NCI-H82 treated with DMSO at 0.1 percent for 48 hours (cell line): ENCODE measurements at regions not wholly inside any gene's neighbourhood (a gene's known extent, or its start where the extent isn't known, plus 50 kb on each side); places are given as distances from the start of the nearest gene placed in this dataset.
"Not testable (repeated sequence)": the region's sequence is repeated elsewhere in the genome, so short reads cannot be mapped to it uniquely, and the experiment has no call there.

ENCODE experiments used
- DNase-seq: peaks from one replicate; lab custom pipeline; 2025; ENCODE audit not compliant: unreplicated experiment; lab: John Stamatoyannopoulos, UW

DNA sequence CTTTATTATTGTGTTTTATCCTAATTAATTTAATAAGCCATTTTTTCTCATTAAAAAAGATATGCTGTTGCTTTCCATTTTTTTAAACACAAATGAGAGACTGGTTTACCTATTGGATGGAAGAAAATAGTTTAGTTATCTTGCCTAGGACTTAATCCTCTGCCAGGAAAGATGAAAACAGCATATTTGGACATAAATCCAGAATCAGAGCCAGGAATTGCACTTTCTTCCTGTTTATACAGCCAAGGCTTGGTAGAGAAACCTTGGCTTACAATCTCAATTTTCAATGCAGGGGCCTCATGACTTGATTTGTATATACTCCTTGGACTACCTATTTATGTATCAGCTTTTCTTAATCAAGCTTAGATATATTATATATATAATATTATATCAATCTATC is 618.8 kb upstream of the SEMA3D start:
- DNase-seq, result no peak

- no peak for DNase-seq
These were observed 618.4 kb upstream of the SEMA3D start for GRCh38 chr7:85805249-85805648.

GRCh38 chr7:85802211-85802610 is 615.4 kb upstream of the SEMA3D start:
- DNase-seq, result no peak

- no peak for DNase-seq
These were observed 610.1 kb upstream of the SEMA3D start for GRCh38 chr7:85796956-85797355.

- not testable (repeated sequence) for DNase-seq
These were observed 604.2 kb upstream of the SEMA3D start for GRCh38 chr7:85791098-85791497.

GRCh38 chr7:85781606-85782005 is 594.8 kb upstream of the SEMA3D start:
- no peak for DNase-seq

DNA sequence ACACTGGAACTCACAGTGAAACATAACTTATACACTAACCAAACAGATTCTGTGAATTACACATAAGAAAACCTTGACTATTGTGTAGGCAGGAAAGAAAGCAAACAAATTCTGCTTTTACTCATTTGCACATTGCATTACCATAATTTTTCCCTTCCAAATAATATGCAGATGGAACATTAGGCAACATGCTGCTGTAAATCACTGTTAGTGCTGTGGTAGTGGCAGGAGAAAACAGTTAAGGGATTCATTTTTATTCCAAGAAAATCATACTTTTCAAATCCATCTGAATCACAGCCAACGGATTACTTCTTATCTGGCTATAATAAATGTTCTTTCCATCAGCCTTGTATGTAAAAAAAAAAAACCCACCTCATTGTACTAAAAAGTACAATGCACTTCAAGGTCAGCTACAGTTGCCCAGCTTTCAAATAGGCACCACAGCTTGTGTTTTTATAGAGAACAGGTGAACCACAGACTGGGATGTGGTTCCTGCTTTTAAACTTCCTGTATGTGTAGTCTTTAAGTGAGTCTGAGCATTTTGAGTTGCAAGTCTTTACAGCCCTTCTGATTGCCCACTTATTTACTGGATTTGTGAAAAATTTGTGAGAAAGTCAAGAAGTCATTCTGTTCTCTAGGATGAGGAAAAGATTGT is 590.0 kb upstream of the SEMA3D start:
- no peak for DNase-seq

GRCh38 chr7:85775431-85775830 is 588.6 kb upstream of the SEMA3D start:
- no peak for DNase-seq

- no peak for DNase-seq
These were observed 588.1 kb upstream of the SEMA3D start for GRCh38 chr7:85774986-85775385.

GRCh38 chr7:85773116-85773728 is 586.4 kb upstream of the SEMA3D start:
- DNase-seq, result no peak

DNA sequence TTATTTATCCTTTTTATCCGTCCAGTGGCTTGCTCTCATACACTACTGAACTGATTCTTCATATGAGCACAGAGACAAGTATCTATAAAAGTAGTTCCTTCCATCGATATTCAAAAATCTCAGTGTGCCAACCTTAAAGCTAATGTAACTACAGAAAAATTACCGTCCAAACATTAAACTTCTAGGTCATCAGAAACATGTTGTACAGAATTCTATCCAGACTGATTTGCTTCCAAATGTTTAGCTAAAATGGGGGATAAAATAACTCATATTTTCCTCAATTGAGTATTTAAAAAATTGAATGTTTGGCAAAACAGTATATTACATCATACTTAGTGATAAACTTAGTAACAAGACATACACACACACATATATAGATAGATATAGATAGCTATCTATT is 584.7 kb upstream of the SEMA3D start:
- DNase-seq, result no peak

DNA sequence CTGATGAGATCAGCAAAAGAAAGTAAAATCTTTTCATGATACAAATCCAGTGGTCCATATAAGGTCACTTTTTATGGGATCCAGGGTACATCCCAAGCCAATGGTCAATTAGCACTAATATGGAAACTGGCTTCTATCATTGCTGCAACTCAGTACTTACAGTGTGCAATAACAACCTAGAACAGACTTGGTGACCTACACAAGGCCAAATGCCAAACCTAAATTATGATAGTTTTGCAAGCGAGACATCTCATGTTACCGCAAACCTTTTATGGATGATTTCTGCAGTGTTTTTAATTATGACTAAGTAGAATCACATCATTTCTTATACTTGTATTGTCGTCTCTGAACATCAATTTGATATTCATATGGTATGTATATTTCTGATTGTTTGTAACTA is 583.5 kb upstream of the SEMA3D start:
- no peak for DNase-seq

DNA sequence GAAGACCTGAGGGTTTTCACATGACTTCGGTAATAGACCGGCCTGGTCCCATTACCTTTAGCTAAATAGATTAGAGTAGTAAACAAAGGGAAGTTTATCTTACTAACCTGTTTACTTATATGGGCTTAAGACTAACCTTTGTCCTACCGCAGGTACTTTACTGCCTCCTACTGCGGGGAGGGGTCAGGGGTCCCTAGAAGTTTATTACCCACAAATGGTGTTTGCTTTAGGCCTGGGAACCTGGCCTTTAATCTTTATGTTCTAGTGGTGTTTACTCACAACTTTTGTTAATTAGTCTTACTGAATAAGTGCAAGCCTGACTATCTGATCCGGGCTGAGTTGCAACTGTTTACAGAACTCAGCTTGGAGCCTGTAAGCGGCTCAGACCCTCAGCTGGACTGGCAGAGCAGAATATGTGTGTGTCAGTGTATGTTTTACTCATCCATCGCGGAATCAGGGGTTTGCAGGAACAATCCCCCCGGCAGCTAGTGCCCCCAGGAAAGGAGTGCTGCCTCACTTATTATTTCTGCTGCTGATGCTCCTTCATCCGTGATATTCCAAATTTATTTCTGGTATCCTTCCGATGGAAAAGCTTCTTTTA is 578.9 kb upstream of the SEMA3D start:
- DNase-seq, result no peak

DNA sequence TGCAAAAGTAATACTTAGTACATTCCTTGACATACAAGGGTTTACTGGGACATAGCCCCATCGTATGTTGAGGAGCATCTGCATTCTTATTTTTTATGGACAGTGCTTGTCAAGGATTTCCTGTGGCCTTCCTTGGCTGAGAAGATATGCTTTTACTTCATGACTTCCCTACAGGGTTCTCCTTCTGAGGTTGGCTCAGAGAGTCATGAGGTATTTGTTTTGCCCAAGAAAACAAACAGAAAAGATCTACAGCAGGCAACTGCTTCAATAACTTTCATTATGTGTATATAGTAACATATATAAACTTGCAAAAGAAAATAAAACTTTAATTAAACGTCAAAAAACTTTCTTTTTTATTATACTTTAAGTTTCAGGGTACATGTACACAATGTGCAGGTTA is 577.2 kb upstream of the SEMA3D start:
- DNase-seq, result no peak

GRCh38 chr7:85757348-85757747 is 570.5 kb upstream of the SEMA3D start:
- no peak for DNase-seq

DNA sequence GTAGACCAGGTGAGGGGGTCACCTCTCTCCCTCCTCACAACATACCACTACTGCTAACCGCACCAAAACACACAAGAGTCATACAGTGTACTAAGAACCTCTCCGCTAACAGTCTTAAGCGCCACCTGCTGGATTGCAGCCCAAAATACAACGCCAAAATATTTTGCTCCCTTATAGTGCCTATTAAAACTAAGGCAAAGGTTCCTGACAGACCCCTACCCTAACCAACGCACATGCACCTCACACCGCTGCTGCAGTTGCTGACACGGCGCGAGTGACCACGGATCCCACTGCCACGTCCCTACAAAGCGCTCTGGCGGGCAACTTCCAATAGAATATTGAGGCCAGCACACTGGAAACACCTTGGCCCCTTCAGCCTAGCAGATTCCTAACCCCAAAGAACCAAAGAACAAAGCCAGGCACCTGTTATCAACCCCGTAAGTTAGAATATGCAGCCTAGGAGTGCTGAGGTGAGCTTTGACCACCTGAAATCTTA is 563.6 kb upstream of the SEMA3D start:
- DNase-seq, result peak; percentile 24

DNA sequence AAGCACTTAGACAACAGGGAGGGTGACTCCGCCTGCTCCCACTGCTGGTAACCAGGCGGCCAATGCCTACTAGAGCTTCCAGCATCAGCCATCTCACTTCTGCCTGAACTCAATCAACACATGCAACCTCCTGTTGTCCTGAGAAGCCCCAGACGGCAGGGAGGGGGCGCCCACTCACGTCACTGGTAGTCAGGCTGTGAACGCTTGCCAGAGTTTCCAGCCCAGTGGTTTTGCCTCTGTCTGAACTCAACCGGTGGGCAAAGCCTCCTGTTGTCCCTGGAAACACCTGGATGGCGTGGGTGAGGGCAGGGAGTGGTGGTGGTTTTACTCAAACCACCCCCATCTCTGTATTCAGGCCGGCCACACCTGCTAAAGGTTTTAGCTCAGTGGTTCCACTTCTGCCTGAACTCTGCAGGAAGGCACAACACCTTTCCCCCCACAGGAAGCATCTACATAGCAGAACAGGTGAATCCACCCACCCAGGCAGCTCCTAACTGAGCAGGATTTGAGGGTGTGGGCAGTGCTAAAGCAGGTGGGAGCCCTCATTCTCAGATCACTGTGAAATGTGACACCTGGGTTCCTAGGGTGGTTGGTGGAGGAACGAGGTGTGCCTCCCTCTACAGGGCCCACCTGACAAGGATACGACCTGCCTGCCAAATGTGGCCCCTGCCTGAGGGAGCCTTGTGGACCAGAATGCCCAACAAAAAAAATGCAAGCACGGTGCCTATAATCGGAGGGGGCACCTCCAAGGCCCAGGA is 563.0 kb upstream of the SEMA3D start:
- DNase-seq, result no peak

- no peak for DNase-seq
These were observed 562.0 kb upstream of the SEMA3D start for GRCh38 chr7:85748861-85749260.

GRCh38 chr7:85737426-85737825 is 550.6 kb upstream of the SEMA3D start:
- DNase-seq, result no peak

DNA sequence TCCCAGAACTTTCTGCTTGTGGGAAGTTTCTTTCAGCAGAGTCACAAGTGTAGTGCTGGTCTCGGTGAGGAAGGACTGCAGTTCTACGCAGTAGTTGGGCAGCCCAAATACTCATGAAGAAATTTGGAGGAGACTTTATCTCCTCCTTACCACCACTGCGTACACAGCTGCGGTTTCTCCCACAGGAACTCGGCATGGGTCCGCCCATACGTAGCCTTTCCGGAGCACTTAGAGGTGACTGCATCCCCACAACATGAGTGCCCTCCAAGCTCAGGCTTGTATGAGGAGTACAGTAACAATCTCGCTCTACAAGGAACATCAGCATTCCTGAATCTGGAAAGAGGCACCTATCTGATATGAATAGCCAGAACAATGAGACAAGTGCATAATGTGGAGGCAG is 549.2 kb upstream of the SEMA3D start:
- DNase-seq, result no peak

DNA sequence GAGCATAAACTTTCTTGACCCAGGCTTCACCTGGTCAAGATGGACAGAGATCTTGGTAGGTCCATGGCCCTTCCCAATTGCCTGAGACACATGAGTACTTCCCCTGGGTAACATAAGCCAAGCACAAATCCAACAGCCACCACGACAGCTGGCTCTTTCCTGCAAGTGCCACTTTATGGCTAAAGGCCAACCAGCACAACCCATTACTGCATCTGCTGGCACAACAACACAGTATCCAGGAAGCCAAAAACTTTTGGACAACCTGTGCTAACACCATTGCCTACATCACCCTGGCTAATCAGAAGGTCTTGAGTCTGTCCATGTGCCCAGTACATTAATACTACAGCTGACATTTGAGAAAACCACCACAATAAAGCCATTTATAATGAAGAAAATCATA is 548.0 kb upstream of the SEMA3D start:
- DNase-seq, result no peak
